ENCODE measurements at regions not wholly inside any gene's neighbourhood (a gene's known extent, or its start where the extent isn't known, plus 50 kb on each side); places are given as distances from the start of the nearest gene placed in this dataset.
"Not testable (repeated sequence)": the region's sequence is repeated elsewhere in the genome, so short reads cannot be mapped to it uniquely, and the experiment has no call there.

- DNase-seq (ENCODE audit: low read depth in 2 of 2): not testable (repeated sequence)
Measured at GRCh38 chr4:189753092-189753491, 187.6 kb upstream of the FRG1 start.

GRCh38 chr4:189763583-189763982 lies 177.1 kb upstream of the FRG1 start:
- no peak for DNase-seq (ENCODE audit: low read depth in 2 of 2)

- no peak for DNase-seq (ENCODE audit: low read depth in 2 of 2)
Measured at GRCh38 chr4:189765301-189765700, 175.4 kb upstream of the FRG1 start.

- no peak for DNase-seq (ENCODE audit: low read depth in 2 of 2)
Measured at GRCh38 chr4:189765736-189766135, 174.9 kb upstream of the FRG1 start.

- DNase-seq (ENCODE audit: low read depth in 2 of 2): no peak
Measured at GRCh38 chr4:189767941-189768340, 172.7 kb upstream of the FRG1 start.

- DNase-seq (ENCODE audit: low read depth in 2 of 2): no peak
Measured at GRCh38 chr4:189769131-189769530, 171.5 kb upstream of the FRG1 start.

- no peak for DNase-seq (ENCODE audit: low read depth in 2 of 2)
Measured at GRCh38 chr4:189771696-189772361, 168.8 kb upstream of the FRG1 start.

GRCh38 chr4:189773909-189774308 lies 166.8 kb upstream of the FRG1 start:
- DNase-seq (ENCODE audit: low read depth in 2 of 2): no peak

GRCh38 chr4:189779281-189779980 lies 161.2 kb upstream of the FRG1 start:
- no peak for DNase-seq (ENCODE audit: low read depth in 2 of 2)

- no peak for DNase-seq (ENCODE audit: low read depth in 2 of 2)
Measured at GRCh38 chr4:189780391-189780790, 160.3 kb upstream of the FRG1 start.

GRCh38 chr4:189784651-189785050 lies 156.0 kb upstream of the FRG1 start:
- no peak for DNase-seq (ENCODE audit: low read depth in 2 of 2)

GRCh38 chr4:189785257-189785656 lies 155.4 kb upstream of the FRG1 start:
- no peak for DNase-seq (ENCODE audit: low read depth in 2 of 2)

- no peak for DNase-seq (ENCODE audit: low read depth in 2 of 2)
Measured at GRCh38 chr4:189786447-189786846, 154.2 kb upstream of the FRG1 start.

- DNase-seq (ENCODE audit: low read depth in 2 of 2): no peak
Measured at GRCh38 chr4:189787216-189788031, 153.2 kb upstream of the FRG1 start.

GRCh38 chr4:189792924-189793618 lies 147.6 kb upstream of the FRG1 start:
- DNase-seq (ENCODE audit: low read depth in 2 of 2): peak in 1 of 2 donors; percentile 17

- no peak for DNase-seq (ENCODE audit: low read depth in 2 of 2)
Measured at GRCh38 chr4:189800545-189801088, 140.1 kb upstream of the FRG1 start.

GRCh38 chr4:189802884-189803283 lies 137.8 kb upstream of the FRG1 start:
- no peak for DNase-seq (ENCODE audit: low read depth in 2 of 2)

GRCh38 chr4:189804894-189805293 lies 135.8 kb upstream of the FRG1 start:
- no peak for DNase-seq (ENCODE audit: low read depth in 2 of 2)

- no peak for DNase-seq (ENCODE audit: low read depth in 2 of 2)
Measured at GRCh38 chr4:189806506-189806905, 134.2 kb upstream of the FRG1 start.

- no peak for DNase-seq (ENCODE audit: low read depth in 2 of 2)
Measured at GRCh38 chr4:189807031-189807430, 133.6 kb upstream of the FRG1 start.

- no peak for DNase-seq (ENCODE audit: low read depth in 2 of 2)
Measured at GRCh38 chr4:189809241-189809735, 131.4 kb upstream of the FRG1 start.

GRCh38 chr4:189809839-189810238 lies 130.8 kb upstream of the FRG1 start:
- DNase-seq (ENCODE audit: low read depth in 2 of 2): no peak

All from stimulated activated CD8-positive, alpha-beta memory T cell treated with anti-CD3 and anti-CD28 coated beads, Interleukin-7, amount 100 ng/mL, for 4 hours (primary cell).